ENCODE measurements at regions not wholly inside any gene's neighbourhood (a gene's known extent, or its start where the extent isn't known, plus 50 kb on each side); places are given as distances from the start of the nearest gene placed in this dataset.
"Not testable (repeated sequence)": the region's sequence is repeated elsewhere in the genome, so short reads cannot be mapped to it uniquely, and the experiment has no call there.

- no peak for DNase-seq (ENCODE audit: low spot score)
- in situ Hi-C loops (cut with MboI; ENCODE audit: low pct_unique_long_range_greater_than_20kb, low sequenced_read_pairs, unreplicated experiment), result no loop called here
Measured at GRCh38 chr12:17302001-17302400, 696.0 kb upstream of the LMO3 start.

GRCh38 chr12:17301544-17301943 lies 695.6 kb upstream of the LMO3 start:
- in situ Hi-C loops (cut with MboI; ENCODE audit: low pct_unique_long_range_greater_than_20kb, low sequenced_read_pairs, unreplicated experiment), result no loop called here
- no peak for TF ChIP-seq CTCF (IDR thresholded peaks at IDR 0.05; ENCODE audit: extremely low read depth, insufficient read depth, missing control alignments)
- no peak for DNase-seq (ENCODE audit: low spot score)

More at GRCh38 chr12:17302001-17302400, 696.0 kb upstream of the LMO3 start:
- TF ChIP-seq CTCF (IDR thresholded peaks at IDR 0.05; ENCODE audit: extremely low read depth, insufficient read depth, missing control alignments), result no peak

- TF ChIP-seq CTCF (IDR thresholded peaks at IDR 0.05; ENCODE audit: extremely low read depth, insufficient read depth, missing control alignments), result no peak
- in situ Hi-C loops (cut with MboI; ENCODE audit: low pct_unique_long_range_greater_than_20kb, low sequenced_read_pairs, unreplicated experiment), result no loop called here
- DNase-seq (ENCODE audit: low spot score), result no peak
Measured at GRCh38 chr12:17296882-17297281, 690.9 kb upstream of the LMO3 start.

GRCh38 chr12:17286874-17287273 lies 680.9 kb upstream of the LMO3 start:
- in situ Hi-C loops (cut with MboI; ENCODE audit: low pct_unique_long_range_greater_than_20kb, low sequenced_read_pairs, unreplicated experiment), result no loop called here
- DNase-seq (ENCODE audit: low spot score), result no peak
- TF ChIP-seq CTCF (IDR thresholded peaks at IDR 0.05; ENCODE audit: extremely low read depth, insufficient read depth, missing control alignments), result no peak

GRCh38 chr12:17284873-17285272 lies 678.9 kb upstream of the LMO3 start:
- no peak for TF ChIP-seq CTCF (IDR thresholded peaks at IDR 0.05; ENCODE audit: extremely low read depth, insufficient read depth, missing control alignments)
- DNase-seq (ENCODE audit: low spot score), result no peak
- in situ Hi-C loops (cut with MboI; ENCODE audit: low pct_unique_long_range_greater_than_20kb, low sequenced_read_pairs, unreplicated experiment), result no loop called here

- in situ Hi-C loops (cut with MboI; ENCODE audit: low pct_unique_long_range_greater_than_20kb, low sequenced_read_pairs, unreplicated experiment), result no loop called here
- no peak for DNase-seq (ENCODE audit: low spot score)
- TF ChIP-seq CTCF (IDR thresholded peaks at IDR 0.05; ENCODE audit: extremely low read depth, insufficient read depth, missing control alignments), result no peak
Measured at GRCh38 chr12:17283563-17283962, 677.6 kb upstream of the LMO3 start.

- DNase-seq (ENCODE audit: low spot score); in situ Hi-C loops (cut with MboI; ENCODE audit: low pct_unique_long_range_greater_than_20kb, low sequenced_read_pairs, unreplicated experiment): not testable (repeated sequence)
Measured at GRCh38 chr12:17282169-17282568, 676.2 kb upstream of the LMO3 start.
